SK-N-SH (cell line): ENCODE measurements at regions not wholly inside any gene's neighbourhood (a gene's known extent, or its start where the extent isn't known, plus 50 kb on each side); places are given as distances from the start of the nearest gene placed in this dataset.

ENCODE experiments used
- CTCF ChIA-PET: fragments of 300-600, 350-600 bp; formaldehyde crosslinking; extraction: SDS; loops from one replicate; lab custom pipeline; 2021; lab: Yijun Ruan, JAX
- POLR2A ChIA-PET: fragments of 350-600 bp; sonication (Branson Sonifier 250); formaldehyde crosslinking; extraction: SDS; loops from one replicate; lab custom pipeline; 2020; ENCODE audit warnings: antibody characterized with exemption, inconsistent platforms; lab: Yijun Ruan, JAX
- DNase-seq: peaks from one replicate; pipeline ENCODE4 v3.0.0; 2012
- H2AFZ ChIP-seq: fragments of 200-600 bp; sonication (generic); 2 replicates; pipeline ENCODE4 v1.8.1; 2016; ENCODE audit warnings: antibody characterized with exemption, mild to moderate bottlenecking, low read depth
- H3F3A ChIP-seq: fragments of 200-600 bp; sonication (generic); replicated peaks from 2 replicates; pipeline ENCODE3; 2016; ENCODE audit warnings: antibody characterized with exemption, mild to moderate bottlenecking; ENCODE audit not compliant: insufficient read depth
- H3K27ac ChIP-seq, 2 experiments: fragments of 200-500 bp in 1 of 2; fragments of 200-600 bp in 1 of 2; sonication (Bioruptor generic) in 1 of 2; sonication (generic), shearing (Covaris generic) in 1 of 2; 2 replicates each; pipeline versions ENCODE4 v1.5.1 to v1.6.1; 2014 to 2016; ENCODE audit warnings: low read depth in 2 of 2, inconsistent platforms in 1 of 2, low read length in 1 of 2, mild to moderate bottlenecking in 1 of 2, mixed read lengths in 1 of 2
- H3K27me3 ChIP-seq: fragments of 200-600 bp; sonication (generic), shearing (Covaris generic); 2 replicates; pipeline ENCODE4 v1.6.1; 2016; ENCODE audit warnings: mixed run types; ENCODE audit not compliant: insufficient read depth
- H3K36me3 ChIP-seq, 2 experiments: fragments of 200-500 bp in 1 of 2; fragments of 200-600 bp in 1 of 2; sonication (Bioruptor generic) in 1 of 2; sonication (generic) in 1 of 2; replicated peaks in 1 of 2; 2 replicates each; pipeline versions ENCODE3 to v1.5.1; 2014 to 2016; ENCODE audit warnings: low read length in 1 of 2, mild to moderate bottlenecking in 1 of 2; ENCODE audit not compliant: insufficient read depth in 2 of 2, control insufficient read depth in 1 of 2
- H3K4me1 ChIP-seq, 2 experiments: fragments of 200-500 bp in 1 of 2; fragments of 200-600 bp in 1 of 2; sonication (Bioruptor generic) in 1 of 2; sonication (generic), shearing (Covaris generic) in 1 of 2; 2 replicates each; pipeline versions ENCODE4 v1.5.1 to v1.6.1; 2014 to 2016; ENCODE audit warnings: low read depth in 1 of 2, low read length in 1 of 2, mixed run types in 1 of 2; ENCODE audit not compliant: insufficient read depth in 2 of 2, control insufficient read depth in 1 of 2
- H3K4me2 ChIP-seq: fragments of 200-600 bp; sonication (generic), shearing (Covaris generic); 2 replicates; pipeline ENCODE4 v1.6.1; 2017; ENCODE audit warnings: mixed run types
- H3K4me3 ChIP-seq, 2 experiments: fragments of 200-500 bp in 1 of 2; fragments of 200-600 bp in 1 of 2; sonication (Bioruptor generic) in 1 of 2; sonication (generic), shearing (Covaris generic) in 1 of 2; 2 replicates each; pipeline versions ENCODE4 v1.5.1 to v1.8.1; 2014 to 2016; ENCODE audit warnings: low read depth in 2 of 2, inconsistent platforms in 1 of 2, low read length in 1 of 2, mild to moderate bottlenecking in 1 of 2, mixed read lengths in 1 of 2, moderate library complexity in 1 of 2
- H3K79me2 ChIP-seq: fragments of 200-600 bp; sonication (generic); 2 replicates; pipeline ENCODE4 v1.8.1; 2017; ENCODE audit warnings: mild to moderate bottlenecking; ENCODE audit not compliant: insufficient read depth
- H3K9ac ChIP-seq: fragments of 200-600 bp; sonication (generic); 2 replicates; pipeline ENCODE4 v1.6.1; 2017; ENCODE audit warnings: mixed run types
- H3K9me2 ChIP-seq: fragments of 200-600 bp; sonication (generic); 2 replicates; pipeline ENCODE4 v1.6.1; 2017; ENCODE audit warnings: mixed run types
- H3K9me3 ChIP-seq: fragments of 200-600 bp; sonication (generic); 2 replicates; pipeline ENCODE4 v1.6.1; 2017; ENCODE audit warnings: mixed run types, mild to moderate bottlenecking, moderate library complexity
- H4K20me1 ChIP-seq: fragments of 200-600 bp; sonication (generic); 2 replicates; pipeline ENCODE4 v1.6.1; 2017; ENCODE audit warnings: mild to moderate bottlenecking, mixed run types; ENCODE audit not compliant: insufficient read depth
- CTCF ChIP-seq: fragments of 200-600 bp; sonication (generic); IDR thresholded peaks from 2 replicates; pipeline ENCODE4 v1.6.1; 2017; ENCODE audit warnings: antibody characterized with exemption, mild to moderate bottlenecking, moderate library complexity
- ELF1 ChIP-seq: IDR thresholded peaks from 2 replicates; pipeline ENCODE4 v1.4.0; 2012
- EP300 ChIP-seq, 2 experiments: IDR thresholded peaks; 2 replicates each; pipeline versions ENCODE4 v1.4.0 to v1.6.1; 2012; ENCODE audit warnings: borderline replicate concordance in 1 of 2, low read depth in 1 of 2, low read length in 1 of 2
- FOSL2 ChIP-seq: IDR thresholded peaks from 2 replicates; pipeline ENCODE4 v1.4.0; 2012; ENCODE audit warnings: low read depth, mild to moderate bottlenecking, moderate library complexity, borderline replicate concordance
- FOXJ3 ChIP-seq: sonication (generic); formaldehyde crosslinking; IDR thresholded peaks from 2 replicates; pipeline ENCODE4 v1.5.1; 2020; ENCODE audit warnings: mild to moderate bottlenecking, missing genetic modification reagents
- GATA2 ChIP-seq: sonication (generic); formaldehyde crosslinking; IDR thresholded peaks from 2 replicates; pipeline ENCODE4 v1.5.0; 2020; ENCODE audit warnings: mild to moderate bottlenecking, missing genetic modification reagents
- IRF3 ChIP-seq: fragments of 150-350 bp; IDR thresholded peaks from 2 replicates; pipeline ENCODE4 v1.6.1; 2016; ENCODE audit warnings: mild to moderate bottlenecking, low read depth, low read length
- JUND ChIP-seq: IDR thresholded peaks from 2 replicates; pipeline ENCODE4 v1.4.0; 2012
- MAX ChIP-seq: IDR thresholded peaks from 2 replicates; pipeline ENCODE4 v1.4.0; 2012; ENCODE audit warnings: low read depth
- MEF2A ChIP-seq: IDR thresholded peaks from 2 replicates; pipeline ENCODE4 v1.4.0; 2012; ENCODE audit warnings: low read depth, borderline replicate concordance
- MXI1 ChIP-seq: IDR thresholded peaks from 2 replicates; pipeline ENCODE4 v1.6.1; 2012; ENCODE audit warnings: mild to moderate bottlenecking, low read depth, low read length, improper control_type of control experiment
- NFIC ChIP-seq: IDR thresholded peaks from 2 replicates; pipeline ENCODE4 v1.4.0; 2012; ENCODE audit warnings: borderline replicate concordance
- NRF1 ChIP-seq: IDR thresholded peaks from 2 replicates; pipeline ENCODE4 v1.6.1; 2012; ENCODE audit warnings: low read depth, mild to moderate bottlenecking, low read length
- POLR2AphosphoS5 ChIP-seq: IDR thresholded peaks from 2 replicates; pipeline ENCODE4 v1.6.1; 2012; ENCODE audit warnings: low read depth, low read length
- RAD21 ChIP-seq: IDR thresholded peaks from 2 replicates; pipeline ENCODE4 v1.6.1; 2012; ENCODE audit warnings: mild to moderate bottlenecking, low read length
- RXRA ChIP-seq: IDR thresholded peaks from 2 replicates; pipeline ENCODE4 v1.4.0; 2012; ENCODE audit warnings: low read depth, mild to moderate bottlenecking, borderline replicate concordance
- SIN3A ChIP-seq: IDR thresholded peaks from 2 replicates; pipeline ENCODE4 v1.6.1; 2012; ENCODE audit warnings: low read depth, mild to moderate bottlenecking, low read length, moderate library complexity, borderline replicate concordance
- TEAD4 ChIP-seq: IDR thresholded peaks from 2 replicates; pipeline ENCODE4 v1.4.0; 2012; ENCODE audit warnings: mild to moderate bottlenecking, borderline replicate concordance; ENCODE audit not compliant: insufficient read depth
- YY1 ChIP-seq: IDR thresholded peaks from 2 replicates; pipeline ENCODE4 v1.4.0; 2012; ENCODE audit warnings: low read depth, mild to moderate bottlenecking
- ZBTB33 ChIP-seq: IDR thresholded peaks from 2 replicates; pipeline ENCODE4 v1.4.0; 2012; ENCODE audit warnings: low read depth, borderline replicate concordance
- WGBS: methylation state at CpG from one replicate; pipeline ENCODE4 v1.1.6; 2017; ENCODE audit warnings: low lambda C conversion rate; 5-methylcytosine and 5-hydroxymethylcytosine counted together

- H3K79me2 ChIP-seq: no peaks in the 10 kb centered on the region
- TF ChIP-seq FOXJ3 (no peak), CTCF (no peak), ELF1 (no peak), POLR2AphosphoS5 (no peak), NFIC (no peak), RXRA (no peak), MAX (no peak), TEAD4 (no peak), NRF1 (no peak), GATA2 (no peak), JUND (no peak)
- no peaks in the 10 kb centered on the region for H3F3A ChIP-seq
- H3K4me3 ChIP-seq: no peak overlapping the region
- H4K20me1 ChIP-seq: no peaks in the 10 kb centered on the region
- no peak overlapping the region for H3K4me2 ChIP-seq
- WGBS: 33% methylated on average over 1 of the region's 1 CpG
- H3K9me2 ChIP-seq: no peaks in the 10 kb centered on the region
- ChIA-PET CTCF (no interaction called here), POLR2A (no interaction called here)
- H3K27me3 ChIP-seq: no peaks in the 10 kb centered on the region
- no peaks in the 10 kb centered on the region for H3K9me3 ChIP-seq
- H3K27ac ChIP-seq: no peak overlapping the region
- H3K36me3 ChIP-seq: no peaks in the 10 kb centered on the region
- no peak overlapping the region for H2AFZ ChIP-seq
- H3K4me1 ChIP-seq: no peaks in the 10 kb centered on the region
- H3K9ac ChIP-seq: no peak overlapping the region
- DNase-seq: no peak
These were observed 899.3 kb upstream of the MAP3K7 start for GRCh38 chr6:91486200-91486599.

- TF ChIP-seq MEF2A: no peak
- TF ChIP-seq EP300 (IDR thresholded peaks at IDR 0.05; ENCODE audit: borderline replicate concordance in 1 of 2, low read depth in 1 of 2, low read length in 1 of 2): no peak
- no peak for TF ChIP-seq POLR2AphosphoS5
- TF ChIP-seq NRF1: no peak
- TF ChIP-seq SIN3A: no peak
- no peak for TF ChIP-seq YY1
- no peak for TF ChIP-seq IRF3
- no peak for TF ChIP-seq NFIC
- no peak for TF ChIP-seq ELF1
- TF ChIP-seq RAD21: no peak
- no peak for TF ChIP-seq JUND
- no peak for TF ChIP-seq ZBTB33
- TF ChIP-seq FOSL2: no peak
- TF ChIP-seq MXI1: no peak
- TF ChIP-seq GATA2: no peak
- Histone ChIP-seq H3K4me1 (no peaks in the 10 kb centered on the region), H3K9me2 (no peaks in the 10 kb centered on the region), H2AFZ (no peak overlapping the region), H4K20me1 (no peaks in the 10 kb centered on the region), H3K9me3 (no peaks in the 10 kb centered on the region), H3K4me3 (no peak overlapping the region), H3K36me3 (no peaks in the 10 kb centered on the region), H3K27me3 (no peaks in the 10 kb centered on the region), H3K4me2 (no peak overlapping the region), H3F3A (no peaks in the 10 kb centered on the region), H3K9ac (no peak overlapping the region), H3K27ac (no peak overlapping the region), H3K79me2 (no peaks in the 10 kb centered on the region)
- POLR2A ChIA-PET: no interaction called here
- DNase-seq: no peak
- CTCF ChIA-PET: no interaction called here
- 8% methylated on average over 1 of the region's 1 CpG for WGBS
These were observed 898.2 kb upstream of the MAP3K7 start for GRCh38 chr6:91485047-91485446.
